Keratinocyte (primary cell): ENCODE measurements at regions not wholly inside any gene's neighbourhood (a gene's known extent, or its start where the extent isn't known, plus 50 kb on each side); places are given as distances from the start of the nearest gene placed in this dataset.

Source experiments
- DNase-seq: peaks from one replicate; pipeline ENCODE4 v3.0.0-alpha.2; 2011; ENCODE audit warnings: low read depth, missing footprints, low spot score
- FAIRE-seq: peaks from 2 replicates; lab custom pipeline; 2011; peaks lifted over from hg19 to GRCh38; lab: Jason Lieb, UNC
- H2AFZ ChIP-seq: 2 replicates; pipeline ENCODE4 v1.6.0; 2012; ENCODE audit warnings: low read length, control low read depth, inconsistent platforms; ENCODE audit not compliant: control insufficient read depth
- H3K27ac ChIP-seq: 2 replicates; pipeline ENCODE4 v1.5.1; 2011; ENCODE audit warnings: low read length; ENCODE audit not compliant: control insufficient read depth, insufficient read depth
- H3K27me3 ChIP-seq: 3 replicates; pipeline ENCODE4 v1.6.0; 2011; ENCODE audit warnings: low read length; ENCODE audit not compliant: control insufficient read depth, insufficient read depth; ENCODE audit errors: extremely low read depth
- H3K36me3 ChIP-seq, 2 experiments: 2 replicates in 1 of 2; 3 replicates in 1 of 2; pipeline ENCODE4 v1.5.1; 2011; ENCODE audit warnings: low read length in 2 of 2, mild to moderate bottlenecking in 1 of 2; ENCODE audit not compliant: control insufficient read depth in 2 of 2, insufficient read depth in 2 of 2; ENCODE audit errors: extremely low read depth in 1 of 2
- H3K4me1 ChIP-seq: 3 replicates; pipeline ENCODE4 v1.5.1; 2011; ENCODE audit warnings: low read length; ENCODE audit not compliant: control insufficient read depth, insufficient read depth; ENCODE audit errors: extremely low read depth
- H3K4me2 ChIP-seq: 3 replicates; pipeline ENCODE4 v1.6.0; 2011; ENCODE audit warnings: low read depth, low read length; ENCODE audit not compliant: control insufficient read depth, insufficient read depth; ENCODE audit errors: extremely low read depth
- H3K4me3 ChIP-seq, 3 experiments: fragments of 200-600 bp in 1 of 3; sonication (generic) in 1 of 3; 2 replicates in 2 of 3; 3 replicates in 1 of 3; pipeline ENCODE4 v1.5.1; 2011 to 2016; ENCODE audit warnings: low read length in 3 of 3, mild to moderate bottlenecking in 3 of 3, control low read depth in 2 of 3, inconsistent platforms in 1 of 3, low read depth in 1 of 3, mixed read lengths in 1 of 3, mixed run types in 1 of 3, moderate library complexity in 1 of 3; ENCODE audit not compliant: control insufficient read depth in 2 of 3, insufficient read depth in 2 of 3; ENCODE audit errors: extremely low read depth in 1 of 3
- H3K79me2 ChIP-seq: 2 replicates; pipeline ENCODE4 v1.6.0; 2012; ENCODE audit warnings: low read length; ENCODE audit not compliant: control insufficient read depth, insufficient read depth
- H3K9ac ChIP-seq: 3 replicates; pipeline ENCODE4 v1.6.0; 2011; ENCODE audit warnings: low read length; ENCODE audit not compliant: control insufficient read depth, insufficient read depth; ENCODE audit errors: extremely low read depth
- H3K9me1 ChIP-seq: 3 replicates; pipeline ENCODE4 v1.6.0; 2011; ENCODE audit warnings: low read length; ENCODE audit not compliant: control insufficient read depth, insufficient read depth; ENCODE audit errors: extremely low read depth
- H3K9me3 ChIP-seq: 2 replicates; pipeline ENCODE4 v1.5.1; 2012; ENCODE audit warnings: low read depth, low read length; ENCODE audit not compliant: control insufficient read depth
- H4K20me1 ChIP-seq: 3 replicates; pipeline ENCODE4 v1.6.0; 2011; ENCODE audit warnings: low read length; ENCODE audit not compliant: control insufficient read depth, insufficient read depth; ENCODE audit errors: extremely low read depth
- CTCF ChIP-seq, 3 experiments: IDR thresholded peaks in 1 of 3; conservative IDR thresholded peaks in 1 of 3; optimal IDR thresholded peaks in 1 of 3; 2 replicates in 2 of 3; 3 replicates in 1 of 3; pipeline versions ENCODE3 to v1.5.1; 2011; ENCODE audit warnings: low read length in 3 of 3, mild to moderate bottlenecking in 3 of 3, moderate library complexity in 2 of 3, control low read depth in 1 of 3, inconsistent platforms in 1 of 3; ENCODE audit not compliant: insufficient read depth in 2 of 3; ENCODE audit errors: extremely low read depth in 1 of 3
- EZH2 ChIP-seq: IDR thresholded peaks from one replicate; pipeline ENCODE4 v1.6.1; 2012; ENCODE audit warnings: inconsistent platforms, mild to moderate bottlenecking, low read length, moderate library complexity
- dilution Hi-C: fragments of 300-500 bp; cut with MboI; formaldehyde crosslinking; loops from one replicate; pipeline ENCODE4 v1.7.0; 2020; ENCODE audit warnings: low sequenced_read_pairs; ENCODE audit not compliant: extremely low pct_ligation_motif_present

- no peaks in the 10 kb centered on the region for H3K36me3 ChIP-seq
- no peak overlapping the region for H2AFZ ChIP-seq
- H3K4me2 ChIP-seq: no peak overlapping the region
- H3K4me3 ChIP-seq: no peak overlapping the region
- H3K9me1 ChIP-seq: no peaks in the 10 kb centered on the region
- H3K9me3 ChIP-seq: no peaks in the 10 kb centered on the region
- H3K27me3 ChIP-seq: no peaks in the 10 kb centered on the region
- H4K20me1 ChIP-seq: no peaks in the 10 kb centered on the region
- H3K4me1 ChIP-seq: no peaks in the 10 kb centered on the region
- dilution Hi-C loops: no loop called here
- no peak for TF ChIP-seq CTCF (optimal IDR thresholded peaks at IDR 0.05 in 1 of 3, IDR thresholded peaks at IDR 0.05 in 1 of 3, conservative IDR thresholded peaks at IDR 0.05 in 1 of 3; ENCODE audit: extremely low read depth in 1 of 3, insufficient read depth in 2 of 3, low read length in 3 of 3)
- H3K79me2 ChIP-seq: no peaks in the 10 kb centered on the region
- no peak overlapping the region for H3K9ac ChIP-seq
- H3K27ac ChIP-seq: no peak overlapping the region
- DNase-seq (no peak), FAIRE-seq (no peak)
Measured at GRCh38 chr6:169156108-169156792, 97.4 kb downstream of the THBS2 start.

DNA sequence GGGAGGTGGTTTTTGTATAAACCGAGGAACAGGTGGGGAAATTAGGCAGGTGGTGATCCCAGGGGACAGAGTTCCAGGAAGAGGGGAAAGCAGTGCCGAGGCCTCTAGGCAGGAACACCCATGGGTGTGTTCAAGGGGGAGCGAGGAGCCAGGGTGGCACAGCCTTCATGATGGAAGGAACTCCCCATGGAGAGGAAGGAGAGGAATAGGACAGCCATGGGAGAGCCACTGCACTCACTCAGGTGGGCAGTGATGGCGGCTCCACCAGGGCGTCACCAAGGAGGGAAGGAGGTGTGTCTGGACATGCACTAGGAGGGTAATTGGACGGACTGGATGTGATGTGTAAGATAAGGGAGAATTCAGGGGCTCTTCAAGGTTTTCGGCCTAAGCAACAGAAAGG lies 98.2 kb downstream of the THBS2 start:
- DNase-seq (no peak), FAIRE-seq (no peak)
- Histone ChIP-seq H3K4me2 (no peak overlapping the region), H3K79me2 (no peaks in the 10 kb centered on the region), H3K36me3 (no peaks in the 10 kb centered on the region), H2AFZ (no peak overlapping the region), H3K9me3 (no peaks in the 10 kb centered on the region), H3K27ac (no peak overlapping the region), H4K20me1 (no peaks in the 10 kb centered on the region), H3K4me3 (no peak overlapping the region), H3K9me1 (no peaks in the 10 kb centered on the region), H3K27me3 (no peaks in the 10 kb centered on the region), H3K4me1 (no peaks in the 10 kb centered on the region), H3K9ac (no peak overlapping the region)
- dilution Hi-C loops: no loop called here
- no peak for TF ChIP-seq EZH2
- TF ChIP-seq CTCF (optimal IDR thresholded peaks at IDR 0.05 in 1 of 3, IDR thresholded peaks at IDR 0.05 in 1 of 3, conservative IDR thresholded peaks at IDR 0.05 in 1 of 3; ENCODE audit: extremely low read depth in 1 of 3, insufficient read depth in 2 of 3, low read length in 3 of 3): no peak
